Left ventricle myocardium inferior (tissue), 1 donor: ENCODE measurements at regions not wholly inside any gene's neighbourhood (a gene's known extent, or its start where the extent isn't known, plus 50 kb on each side); places are given as distances from the start of the nearest gene placed in this dataset.
A peak's percentile ranks its signal among the peaks of the same experiment; 100 is the strongest.
"Not testable (repeated sequence)": the region's sequence is repeated elsewhere in the genome, so short reads cannot be mapped to it uniquely, and the experiment has no call there.

Source experiments
- DNase-seq: peaks from one replicate; pipeline ENCODE4 v3.0.0-alpha.2; 2020
- H3K27ac ChIP-seq: fragments of 200-600 bp; replicated peaks from 2 replicates; pipeline ENCODE4 v1.8.0; 2021
- H3K27me3 ChIP-seq: fragments of 200-600 bp; 2 replicates; pipeline ENCODE4 v1.8.0; 2021; ENCODE audit warnings: low read depth
- H3K36me3 ChIP-seq: fragments of 200-600 bp; 2 replicates; pipeline ENCODE4 v1.8.0; 2021
- H3K4me1 ChIP-seq: fragments of 200-600 bp; 2 replicates; pipeline ENCODE4 v1.8.0; 2021
- H3K4me3 ChIP-seq: fragments of 200-600 bp; 2 replicates; pipeline ENCODE4 v1.8.0; 2021; ENCODE audit warnings: mild to moderate bottlenecking, moderate library complexity
- H3K9me3 ChIP-seq: fragments of 200-600 bp; replicated peaks from 2 replicates; pipeline ENCODE4 v1.8.0; 2021
- intact Hi-C: fragments of 100-400 bp; cut with micrococcal nuclease; formaldehyde crosslinking; loops from one replicate; pipeline ENCODE4 v1.11.0; 2022
- TF ChIP-seq, protein P1 (sequence below): fragments of 200-600 bp; IDR thresholded peaks from 2 replicates; pipeline ENCODE4 v1.8.0; 2021; ENCODE audit warnings: antibody characterized with exemption, mild to moderate bottlenecking, borderline replicate concordance
- donor health status: DM: no; HTN: yes; CAD: no; lungs with severe emphysema.

GRCh38 chr22:46030231-46030880 is 53.4 kb upstream of the WNT7B start:
- TF ChIP-seq, protein P1, sequence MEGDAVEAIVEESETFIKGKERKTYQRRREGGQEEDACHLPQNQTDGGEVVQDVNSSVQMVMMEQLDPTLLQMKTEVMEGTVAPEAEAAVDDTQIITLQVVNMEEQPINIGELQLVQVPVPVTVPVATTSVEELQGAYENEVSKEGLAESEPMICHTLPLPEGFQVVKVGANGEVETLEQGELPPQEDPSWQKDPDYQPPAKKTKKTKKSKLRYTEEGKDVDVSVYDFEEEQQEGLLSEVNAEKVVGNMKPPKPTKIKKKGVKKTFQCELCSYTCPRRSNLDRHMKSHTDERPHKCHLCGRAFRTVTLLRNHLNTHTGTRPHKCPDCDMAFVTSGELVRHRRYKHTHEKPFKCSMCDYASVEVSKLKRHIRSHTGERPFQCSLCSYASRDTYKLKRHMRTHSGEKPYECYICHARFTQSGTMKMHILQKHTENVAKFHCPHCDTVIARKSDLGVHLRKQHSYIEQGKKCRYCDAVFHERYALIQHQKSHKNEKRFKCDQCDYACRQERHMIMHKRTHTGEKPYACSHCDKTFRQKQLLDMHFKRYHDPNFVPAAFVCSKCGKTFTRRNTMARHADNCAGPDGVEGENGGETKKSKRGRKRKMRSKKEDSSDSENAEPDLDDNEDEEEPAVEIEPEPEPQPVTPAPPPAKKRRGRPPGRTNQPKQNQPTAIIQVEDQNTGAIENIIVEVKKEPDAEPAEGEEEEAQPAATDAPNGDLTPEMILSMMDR = no peak
- Histone ChIP-seq H3K27me3 (no peaks in the 10 kb centered on the region), H3K9me3 (no peaks in the 10 kb centered on the region), H3K4me3 (no peak overlapping the region), H3K27ac (peak overlapping the region; percentile 72), H3K4me1 (peaks cover 51% of the 10 kb centered on the region), H3K36me3 (no peaks in the 10 kb centered on the region)
- DNase-seq = peak; percentile 21
- intact Hi-C loops = no loop called here

GRCh38 chr22:46031066-46031465 is 54.1 kb upstream of the WNT7B start:
- Histone ChIP-seq H3K4me1 (peaks cover 52% of the 10 kb centered on the region), H3K27me3 (no peaks in the 10 kb centered on the region), H3K4me3 (no peak overlapping the region), H3K27ac (no peak overlapping the region), H3K9me3 (no peaks in the 10 kb centered on the region), H3K36me3 (no peaks in the 10 kb centered on the region)
- intact Hi-C loops = no loop called here
- TF ChIP-seq, protein P1 = no peak
- peak; percentile 13 for DNase-seq

GRCh38 chr22:46031557-46031956 is 54.6 kb upstream of the WNT7B start:
- Histone ChIP-seq H3K4me3 (no peak overlapping the region), H3K9me3 (no peaks in the 10 kb centered on the region), H3K27ac (no peak overlapping the region), H3K4me1 (peaks cover 53% of the 10 kb centered on the region), H3K27me3 (no peaks in the 10 kb centered on the region), H3K36me3 (no peaks in the 10 kb centered on the region)
- no peak for DNase-seq
- TF ChIP-seq, protein P1 = no peak
- intact Hi-C loops = no loop called here

- Histone ChIP-seq H3K4me1 (peaks cover 53% of the 10 kb centered on the region), H3K36me3 (no peaks in the 10 kb centered on the region), H3K27ac (no peak overlapping the region), H3K4me3 (no peak overlapping the region), H3K9me3 (no peaks in the 10 kb centered on the region), H3K27me3 (no peaks in the 10 kb centered on the region)
- TF ChIP-seq, protein P1 = no peak
- intact Hi-C loops = no loop called here
- DNase-seq = peak; percentile 16
Measured at GRCh38 chr22:46031965-46032851, 55.2 kb upstream of the WNT7B start.

GRCh38 chr22:46033256-46034200 is 56.6 kb upstream of the WNT7B start:
- Histone ChIP-seq H3K4me3 (no peak overlapping the region), H3K4me1 (peaks cover 41% of the 10 kb centered on the region), H3K27me3 (no peaks in the 10 kb centered on the region), H3K36me3 (no peaks in the 10 kb centered on the region), H3K9me3 (no peaks in the 10 kb centered on the region), H3K27ac (no peak overlapping the region)
- no peak for DNase-seq
- intact Hi-C loops = no loop called here
- TF ChIP-seq, protein P1 = no peak

- H3K9me3 ChIP-seq, intact Hi-C loops, H3K4me3 ChIP-seq, H3K27me3 ChIP-seq, DNase-seq, H3K36me3 ChIP-seq: not testable (repeated sequence)
- H3K4me1 ChIP-seq = peaks cover 36% of the 10 kb centered on the region
- H3K27ac ChIP-seq = peak overlapping the region; percentile 99
Measured at GRCh38 chr22:46034480-46034879, 57.5 kb upstream of the WNT7B start.
